Heart left ventricle (tissue), 13 donors: ENCODE measurements at regions not wholly inside any gene's neighbourhood (a gene's known extent, or its start where the extent isn't known, plus 50 kb on each side); places are given as distances from the start of the nearest gene placed in this dataset.

Source experiments
- CTCF ChIP-seq, 12 donors: fragments of 200-600 bp; sonication (generic) in 4 of 12; IDR thresholded peaks; one replicate each; pipeline versions ENCODE4 v1.5.0 to v1.8.0; 2018 to 2022; ENCODE audit warnings: antibody characterized with exemption in 12 of 12, mild to moderate bottlenecking in 5 of 12
- POLR2A ChIP-seq, 2 donors: fragments of 450-650 bp; IDR thresholded peaks; one replicate each; pipeline ENCODE4 v1.6.1; 2017; ENCODE audit warnings: antibody characterized with exemption in 2 of 2, mild to moderate bottlenecking in 2 of 2, moderate library complexity in 2 of 2
- donor health status: ischemic (EF 13 %, LVEDD 7.1; RV severe dilation, severe dysfunction).
- donor health status: DM: no; HTN: yes; CAD: no.
- donor health status: DM: no; HTN: no; CAD: no.
- donor health status: ischemic (EF 25% LVEDD 6.9; RV normal size, moderate dysfunction).
- donor health status: ischemic (EF 25% LVEDD 5.7; RV mildly dilated, moderate dysfunction).
- donor health status: ischemic (EF 35%, LVEDD 5.7; RV mildly dilated, moderate dysfunction).
- donor health status: nonischemic (EF 11% LVEDD 7.7; RV severe dilation, severe dysfunction).
- donor health status: DM: yes; HTN: yes; CAD: no.
- donor health status: PGD.
- donor health status: ischemic (EF 29% LVEDD 5.4; RV normal size, mild dysfunction).
- donor health status: nonischemic (EF 23%, LVEDD 6.1; RV moderate dilation, normal function).

GRCh38 chr15:75109021-75109735 lies 85.8 kb downstream of the PPCDC start:
- TF ChIP-seq CTCF (IDR thresholded peaks at IDR 0.05), result no peak
- TF ChIP-seq POLR2A (IDR thresholded peaks at IDR 0.05), result no peak
